OCI-LY1 (cell line): ENCODE measurements at regions not wholly inside any gene's neighbourhood (a gene's known extent, or its start where the extent isn't known, plus 50 kb on each side); places are given as distances from the start of the nearest gene placed in this dataset.

Experiments used
- H2AFZ ChIP-seq: fragments of 200-600 bp; sonication (generic), shearing (Covaris generic); 2 replicates; pipeline ENCODE4 v1.6.0; 2014; ENCODE audit warnings: antibody characterized with exemption, mild to moderate bottlenecking, low read length
- H3F3A ChIP-seq: fragments of 200-600 bp; sonication (generic), shearing (Covaris generic); 2 replicates; pipeline ENCODE4 v1.6.0; 2014; ENCODE audit warnings: mild to moderate bottlenecking, antibody characterized with exemption, low read length, moderate library complexity; ENCODE audit not compliant: insufficient read depth
- H3K27ac ChIP-seq: fragments of 200-600 bp; sonication (generic); 2 replicates; pipeline ENCODE4 v1.5.1; 2014; ENCODE audit warnings: low read length, mixed run types, mild to moderate bottlenecking, low read depth; ENCODE audit not compliant: poor library complexity, severe bottlenecking
- H3K27me3 ChIP-seq: fragments of 200-600 bp; sonication (generic); 2 replicates; pipeline ENCODE4 v1.6.0; 2014; ENCODE audit warnings: antibody characterized with exemption, mild to moderate bottlenecking, low read length, moderate library complexity; ENCODE audit not compliant: insufficient read depth
- H3K36me3 ChIP-seq: fragments of 200-600 bp; sonication (generic); 2 replicates; pipeline ENCODE4 v1.6.1; 2014; ENCODE audit warnings: mild to moderate bottlenecking, antibody characterized with exemption, low read length, moderate library complexity, mixed read lengths; ENCODE audit not compliant: insufficient read depth
- H3K4me1 ChIP-seq: fragments of 200-600 bp; sonication (generic); 2 replicates; pipeline ENCODE4 v1.5.1; 2014; ENCODE audit warnings: mild to moderate bottlenecking, low read length, moderate library complexity; ENCODE audit not compliant: insufficient read depth, severe bottlenecking
- H3K4me2 ChIP-seq: fragments of 200-600 bp; sonication (generic), shearing (Covaris generic); 2 replicates; pipeline ENCODE4 v1.6.1; 2014; ENCODE audit warnings: low read length
- H3K4me3 ChIP-seq: fragments of 200-600 bp; sonication (generic); 2 replicates; pipeline ENCODE4 v1.5.1; 2014; ENCODE audit warnings: low read length, low read depth, mild to moderate bottlenecking, mixed read lengths; ENCODE audit not compliant: poor library complexity, severe bottlenecking
- H3K79me2 ChIP-seq: fragments of 200-600 bp; shearing (Covaris generic); 2 replicates; pipeline ENCODE4 v1.6.1; 2016; ENCODE audit warnings: mixed run types, low read length, mixed read lengths; ENCODE audit not compliant: insufficient read depth
- H3K9ac ChIP-seq: fragments of 200-600 bp; sonication (generic), shearing (Covaris generic); 2 replicates; pipeline ENCODE4 v1.6.1; 2014; ENCODE audit warnings: mild to moderate bottlenecking, low read length, mixed read lengths
- H3K9me2 ChIP-seq: fragments of 200-600 bp; sonication (generic), shearing (Covaris generic); 2 replicates; pipeline ENCODE4 v1.6.1; 2014; ENCODE audit warnings: low read depth, mild to moderate bottlenecking, low read length, mixed read lengths
- H3K9me3 ChIP-seq: fragments of 200-600 bp; shearing (Covaris generic); 2 replicates; pipeline ENCODE4 v1.6.1; 2014; ENCODE audit warnings: low read length, mixed read lengths
- H4K20me1 ChIP-seq: fragments of 200-600 bp; sonication (generic), shearing (Covaris generic); 2 replicates; pipeline ENCODE4 v1.6.0; 2016; ENCODE audit warnings: mild to moderate bottlenecking, low read length; ENCODE audit not compliant: insufficient read depth
- EZH2 ChIP-seq: fragments of 200-600 bp; sonication (generic), shearing (Covaris generic); IDR thresholded peaks from 2 replicates; pipeline ENCODE4 v1.8.0; 2017; ENCODE audit warnings: borderline replicate concordance, mixed run types, mild to moderate bottlenecking, antibody characterized with exemption, low read length, moderate library complexity, mixed read lengths
- TF ChIP-seq, protein P1 (sequence below): fragments of 200-600 bp; sonication (generic), shearing (Covaris generic); IDR thresholded peaks from 2 replicates; pipeline ENCODE4 v1.5.1; 2017; ENCODE audit warnings: mild to moderate bottlenecking, antibody characterized with exemption, low read length, moderate library complexity, mixed read lengths

DNA sequence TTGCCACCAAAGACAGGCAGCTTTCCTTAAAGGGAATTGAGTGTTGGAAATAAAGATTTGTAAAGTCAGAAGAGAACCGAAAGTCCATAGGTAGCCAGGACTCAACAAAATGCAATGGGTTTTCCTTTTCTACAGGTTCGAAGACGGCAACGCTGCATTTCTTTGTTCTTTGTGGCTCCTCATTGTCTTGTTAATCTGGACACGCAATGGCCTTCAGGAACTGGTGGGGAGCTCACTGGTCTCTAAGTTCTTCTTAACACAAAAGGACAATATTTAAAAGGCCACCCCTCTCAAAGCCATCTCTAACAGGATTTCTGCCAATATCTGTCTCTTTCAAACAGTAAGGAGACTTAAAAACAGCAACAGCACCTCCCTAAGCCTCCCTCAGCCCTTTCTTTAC is 170.6 kb downstream of the RMI1 start:
- Histone ChIP-seq H3K9me2 (no peaks in the 10 kb centered on the region), H3K9ac (no peak overlapping the region), H3K4me1 (no peaks in the 10 kb centered on the region)

DNA sequence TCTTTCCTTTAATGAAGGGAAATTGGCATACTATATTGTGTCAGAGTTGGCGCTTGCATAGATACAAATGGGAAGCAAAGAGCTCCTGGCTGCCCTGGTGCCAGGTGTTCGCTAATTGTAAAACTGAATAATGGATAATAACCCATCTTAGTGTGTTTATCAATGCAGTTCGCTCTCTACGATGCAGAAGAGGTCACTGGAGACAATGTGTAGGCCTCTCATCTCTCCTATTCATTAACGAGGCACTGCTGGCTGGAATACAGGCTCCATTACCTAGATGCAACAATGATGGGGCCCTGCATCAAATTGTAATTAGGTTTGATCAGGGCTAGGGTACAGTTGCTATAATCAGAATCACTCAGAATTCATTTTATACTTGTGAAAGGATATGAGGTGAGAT is 171.0 kb downstream of the RMI1 start:
- Histone ChIP-seq H2AFZ (no peak overlapping the region), H3K9me3 (no peaks in the 10 kb centered on the region), H3K9ac (no peak overlapping the region), H3K4me3 (no peak overlapping the region), H3K79me2 (no peaks in the 10 kb centered on the region), H3K27me3 (no peaks in the 10 kb centered on the region), H4K20me1 (no peaks in the 10 kb centered on the region), H3F3A (no peaks in the 10 kb centered on the region), H3K4me2 (no peak overlapping the region), H3K4me1 (no peaks in the 10 kb centered on the region), H3K36me3 (no peaks in the 10 kb centered on the region), H3K27ac (no peak overlapping the region), H3K9me2 (no peaks in the 10 kb centered on the region)
- TF ChIP-seq EZH2, result no peak
- TF ChIP-seq, protein P1, sequence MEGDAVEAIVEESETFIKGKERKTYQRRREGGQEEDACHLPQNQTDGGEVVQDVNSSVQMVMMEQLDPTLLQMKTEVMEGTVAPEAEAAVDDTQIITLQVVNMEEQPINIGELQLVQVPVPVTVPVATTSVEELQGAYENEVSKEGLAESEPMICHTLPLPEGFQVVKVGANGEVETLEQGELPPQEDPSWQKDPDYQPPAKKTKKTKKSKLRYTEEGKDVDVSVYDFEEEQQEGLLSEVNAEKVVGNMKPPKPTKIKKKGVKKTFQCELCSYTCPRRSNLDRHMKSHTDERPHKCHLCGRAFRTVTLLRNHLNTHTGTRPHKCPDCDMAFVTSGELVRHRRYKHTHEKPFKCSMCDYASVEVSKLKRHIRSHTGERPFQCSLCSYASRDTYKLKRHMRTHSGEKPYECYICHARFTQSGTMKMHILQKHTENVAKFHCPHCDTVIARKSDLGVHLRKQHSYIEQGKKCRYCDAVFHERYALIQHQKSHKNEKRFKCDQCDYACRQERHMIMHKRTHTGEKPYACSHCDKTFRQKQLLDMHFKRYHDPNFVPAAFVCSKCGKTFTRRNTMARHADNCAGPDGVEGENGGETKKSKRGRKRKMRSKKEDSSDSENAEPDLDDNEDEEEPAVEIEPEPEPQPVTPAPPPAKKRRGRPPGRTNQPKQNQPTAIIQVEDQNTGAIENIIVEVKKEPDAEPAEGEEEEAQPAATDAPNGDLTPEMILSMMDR, result no peak

More for the DNA sequence above, 170.6 kb downstream of the RMI1 start:
- Histone ChIP-seq H2AFZ (no peak overlapping the region), H3K4me3 (no peak overlapping the region), H3K27ac (no peak overlapping the region), H3K4me2 (no peak overlapping the region), H3K79me2 (no peaks in the 10 kb centered on the region), H3K9me3 (no peaks in the 10 kb centered on the region), H3K36me3 (no peaks in the 10 kb centered on the region), H3F3A (no peaks in the 10 kb centered on the region), H3K27me3 (no peaks in the 10 kb centered on the region), H4K20me1 (no peaks in the 10 kb centered on the region)
- TF ChIP-seq, protein P1, result no peak
- no peak for TF ChIP-seq EZH2

DNA sequence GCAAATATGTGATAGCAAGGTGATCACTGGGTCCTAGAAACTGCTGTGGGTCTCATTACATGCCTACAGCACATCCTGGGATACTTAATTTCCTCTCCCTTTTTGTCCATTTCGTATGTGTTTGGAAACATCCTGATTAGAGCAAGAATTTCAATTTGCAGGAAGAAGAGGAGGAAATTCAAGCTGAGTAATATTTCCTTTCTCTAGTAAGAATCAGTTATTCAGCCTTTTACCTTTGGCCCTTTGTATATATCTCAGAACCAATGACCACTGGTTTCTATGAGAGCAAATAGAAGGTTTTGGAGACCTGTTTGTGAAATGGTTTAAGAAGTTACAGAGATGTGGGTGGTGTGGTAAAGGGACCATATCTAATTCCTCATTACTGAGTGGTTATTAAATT is 171.6 kb downstream of the RMI1 start:
- no peak overlapping the region for H3K4me2 ChIP-seq
- H2AFZ ChIP-seq, result no peak overlapping the region
- H3K27me3 ChIP-seq, result no peaks in the 10 kb centered on the region
- no peaks in the 10 kb centered on the region for H3K36me3 ChIP-seq
- no peaks in the 10 kb centered on the region for H4K20me1 ChIP-seq
- H3K79me2 ChIP-seq, result no peaks in the 10 kb centered on the region
- no peak overlapping the region for H3K4me3 ChIP-seq
- no peaks in the 10 kb centered on the region for H3K9me2 ChIP-seq
- H3K4me1 ChIP-seq, result no peaks in the 10 kb centered on the region
- no peaks in the 10 kb centered on the region for H3F3A ChIP-seq
- no peak overlapping the region for H3K9ac ChIP-seq
- no peak overlapping the region for H3K27ac ChIP-seq
- TF ChIP-seq EZH2, result no peak
- TF ChIP-seq, protein P1, result no peak
- H3K9me3 ChIP-seq, result no peaks in the 10 kb centered on the region
